ENCODE measurements at regions not wholly inside any gene's neighbourhood (a gene's known extent, or its start where the extent isn't known, plus 50 kb on each side); places are given as distances from the start of the nearest gene placed in this dataset.

DNA sequence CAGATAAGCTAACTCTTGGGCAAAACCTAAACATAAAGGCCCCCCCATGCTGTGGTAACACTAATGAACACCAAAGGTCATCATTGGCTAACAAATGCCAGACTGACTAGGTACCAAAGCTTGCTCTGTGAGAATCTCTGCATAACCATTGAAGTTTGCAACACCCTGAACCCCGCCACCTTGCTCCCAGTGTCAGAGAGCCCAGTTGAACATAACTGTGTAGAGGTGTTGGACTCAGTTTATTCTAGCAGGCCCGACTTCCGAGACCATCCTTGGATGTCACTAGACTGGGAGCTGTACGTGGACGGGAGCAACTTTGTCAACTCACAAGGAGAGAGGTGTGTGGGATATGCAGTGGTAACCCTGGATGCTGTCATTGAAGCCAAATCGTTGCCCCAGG lies 602.2 kb downstream of the UQCRFS1 start (continued):
- no peak for TF ChIP-seq HSF1 (IDR thresholded peaks at IDR 0.05; ENCODE audit: low read depth, low read length)

GRCh38 chr19:28609944-28610343 lies 603.0 kb downstream of the UQCRFS1 start:
- ChIA-PET POLR2A (no interaction called here), CTCF (interaction anchor here (0.6 to 5.5 kb wide), 5 partner anchors 24 to 167 kb away, joined by 3 to 25 read pairs (median 6); no protein-coding TSS in a partner anchor), RAD21 (ENCODE audit: unreplicated experiment) (interaction anchor here (1.0 to 3.0 kb wide), 5 partner anchors 15 to 141 kb away, joined by 3 to 17 read pairs (median 4); no protein-coding TSS in a partner anchor), SMC1A (ENCODE audit: uncharacterized antibody, unreplicated experiment) (interaction anchor here (0.8 to 3.2 kb wide), 8 partner anchors 21 to 144 kb away, joined by 3 to 13 read pairs (median 4); no protein-coding TSS in a partner anchor)
- Histone ChIP-seq H4K20me1 (ENCODE audit: control insufficient read depth, insufficient read depth) (no peaks in the 10 kb centered on the region), H3K27ac (ENCODE audit: control insufficient read depth, insufficient read depth) (no peak overlapping the region), H3K4me2 (ENCODE audit: control insufficient read depth, insufficient read depth) (no peak overlapping the region), H3K4me3 (no peak overlapping the region), H3K9me3 (replicated peaks; ENCODE audit: control insufficient read depth, insufficient read depth, low read length) (no peaks in the 10 kb centered on the region; the same call in 2 of the 3 replicates), H3K27me3 (replicated peaks in 1 of 2; ENCODE audit: control insufficient read depth in 2 of 2, insufficient read depth in 2 of 2, low read length in 1 of 2) (no peaks in the 10 kb centered on the region), H3K4me1 (ENCODE audit: control insufficient read depth, insufficient read depth, low read length) (no peaks in the 10 kb centered on the region), H2AFZ (ENCODE audit: control insufficient read depth, low read depth, low read length) (no peak overlapping the region), H3K79me2 (ENCODE audit: control insufficient read depth, insufficient read depth, low read length) (no peaks in the 10 kb centered on the region), H3K9ac (ENCODE audit: control insufficient read depth, insufficient read depth, low read length) (no peak overlapping the region), H3K36me3 (ENCODE audit: control insufficient read depth in 2 of 2, insufficient read depth in 2 of 2, low read length in 1 of 2) (no peaks in the 10 kb centered on the region)
- intact Hi-C loops (cut with micrococcal nuclease; ENCODE audit: unreplicated experiment) = no loop called here
- TF ChIP-seq GABPA (IDR thresholded peaks at IDR 0.05; ENCODE audit: low read depth) = no peak
- TF ChIP-seq BHLHE40 (IDR thresholded peaks at IDR 0.05; ENCODE audit: borderline replicate concordance in 1 of 2, low read depth in 2 of 2, low read length in 1 of 2) = no peak
- no peak for TF ChIP-seq RELA (IDR thresholded peaks at IDR 0.05; ENCODE audit: borderline replicate concordance, partially characterized antibody)
- TF ChIP-seq POLR2A (IDR thresholded peaks at IDR 0.05; ENCODE audit: low read depth, low read length) = no peak
- no peak for TF ChIP-seq NFYB (IDR thresholded peaks at IDR 0.05; ENCODE audit: insufficient read depth, low read depth, low read length)
- no peak for ATAC-seq
- no TSS peak for BruUV-seq (replicated peaks)
- FAIRE-seq = no peak
- WGBS (ENCODE audit: insufficient coverage, insufficient replicate concordance, low lambda C conversion rate, missing lambda C conversion rate) = 29% methylated on average over 5 of the region's 5 CpGs
- no peak for DNase-seq (ENCODE audit: low read depth, low spot score)
- in situ Hi-C loops (cut with MboI) = no loop called here
